CD4-positive, CD25-positive, alpha-beta regulatory T cell (primary cell): ENCODE measurements at regions not wholly inside any gene's neighbourhood (a gene's known extent, or its start where the extent isn't known, plus 50 kb on each side); places are given as distances from the start of the nearest gene placed in this dataset.

Source experiments
- ATAC-seq, 2 donors: fragments of 150-1000 bp; cut with Tn5 transposase; one replicate each; pipeline ENCODE4 v1.10.0; 2021; ENCODE audit warnings: low read depth in 2 of 2, moderate number of reproducible peaks in 2 of 2, moderate library complexity in 1 of 2
- DNase-seq, 3 donors: peaks; one replicate each; pipeline versions ENCODE4 v3.0.0 to v3.0.0-alpha.2; 2012 to 2022; ENCODE audit warnings: mixed read lengths in 1 of 3
- H3K27ac ChIP-seq: one replicate; pipeline ENCODE4 v1.7.0; 2013; ENCODE audit warnings: mild to moderate bottlenecking, low read length; ENCODE audit not compliant: insufficient read depth, poor library complexity, severe bottlenecking
- H3K27me3 ChIP-seq: one replicate; pipeline ENCODE4 v1.7.0; 2013; ENCODE audit warnings: low read length; ENCODE audit not compliant: control insufficient read depth, insufficient read depth
- H3K36me3 ChIP-seq: one replicate; pipeline ENCODE4 v1.7.0; 2013; ENCODE audit warnings: mild to moderate bottlenecking, low read length, moderate library complexity; ENCODE audit not compliant: control insufficient read depth, insufficient read depth
- H3K4me1 ChIP-seq: 2 replicates; pipeline ENCODE4 v1.7.0; 2013; ENCODE audit warnings: mild to moderate bottlenecking, low read length; ENCODE audit not compliant: insufficient read depth, control insufficient read depth, poor library complexity, severe bottlenecking
- H3K4me3 ChIP-seq: one replicate; pipeline ENCODE4 v1.7.0; 2013; ENCODE audit warnings: low read depth, mild to moderate bottlenecking, low read length, moderate library complexity
- H3K9me3 ChIP-seq, 2 experiments: 1 replicate in 1 of 2; 2 replicates in 1 of 2; pipeline ENCODE4 v1.7.0; 2013; ENCODE audit warnings: low read length in 2 of 2, mild to moderate bottlenecking in 1 of 2, moderate library complexity in 1 of 2; ENCODE audit not compliant: control insufficient read depth in 2 of 2
- H3K27ac Mint-ChIP-seq, 3 donors: one replicate each; pipeline ENCODE4 v1.8.0; 2020 to 2022; ENCODE audit warnings: mild to moderate bottlenecking in 3 of 3, mixed read lengths in 3 of 3, moderate library complexity in 2 of 3
- H3K27me3 Mint-ChIP-seq: one replicate; pipeline ENCODE4 v1.8.0; 2022; ENCODE audit warnings: mild to moderate bottlenecking, mixed read lengths
- H3K36me3 Mint-ChIP-seq: one replicate; pipeline ENCODE4 v1.8.0; 2020; ENCODE audit warnings: mixed read lengths
- H3K4me1 Mint-ChIP-seq, 4 donors: one replicate each; pipeline ENCODE4 v1.8.0; 2020 to 2022; ENCODE audit warnings: mixed read lengths in 4 of 4, mild to moderate bottlenecking in 1 of 4
- H3K4me3 Mint-ChIP-seq, 4 donors: one replicate each; pipeline ENCODE4 v1.8.0; 2020 to 2022; ENCODE audit warnings: mild to moderate bottlenecking in 4 of 4, mixed read lengths in 4 of 4, moderate library complexity in 3 of 4
- H3K9me3 Mint-ChIP-seq, 7 donors: one replicate each; pipeline ENCODE4 v1.8.0; 2020 to 2022; ENCODE audit warnings: mixed read lengths in 7 of 7, mild to moderate bottlenecking in 3 of 7, moderate library complexity in 2 of 7

DNA sequence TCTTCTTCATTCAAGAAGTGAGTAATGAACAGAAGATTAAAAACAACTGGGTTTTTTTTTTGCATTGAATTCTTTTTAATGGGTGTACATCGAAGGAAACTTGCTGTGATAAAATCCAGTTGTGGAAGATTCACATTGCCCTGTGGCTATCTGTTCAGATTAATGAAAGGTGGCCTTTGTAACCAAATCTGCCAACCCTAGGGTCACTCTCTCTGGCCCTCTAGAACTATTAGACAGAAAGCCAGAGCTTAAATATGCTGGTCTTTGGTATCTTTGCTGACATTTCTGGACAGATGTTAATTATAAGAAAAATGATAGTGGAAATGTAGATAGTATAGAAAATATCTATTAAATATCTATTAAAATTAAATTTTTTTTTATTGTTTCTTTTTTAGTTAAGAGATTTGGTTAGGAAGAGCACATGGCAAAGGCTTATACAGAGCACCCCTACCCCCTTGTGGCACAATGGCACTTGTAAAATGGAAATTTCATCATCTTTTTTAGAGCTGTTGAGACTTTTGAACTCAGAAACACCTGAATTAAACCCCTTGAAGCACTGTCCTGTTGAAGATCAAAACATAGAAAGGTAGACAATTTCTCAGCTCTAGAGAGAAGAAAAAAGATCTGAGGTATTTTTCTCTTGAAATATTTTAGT lies 572.5 kb downstream of the PKHD1 start:
- H3K9me3 Mint-ChIP-seq, result peaks cover 0 to 10% (median 3%) of the 10 kb centered on the region in 7 donors
- no peak overlapping the region for H3K4me3 Mint-ChIP-seq
- no peak overlapping the region for H3K27ac Mint-ChIP-seq
- DNase-seq (no peak), ATAC-seq (no peak)
- no peaks in the 10 kb centered on the region for H3K9me3 ChIP-seq
- H3K27me3 Mint-ChIP-seq, result no peaks in the 10 kb centered on the region
- no peaks in the 10 kb centered on the region for H3K36me3 ChIP-seq
- H3K27me3 ChIP-seq, result no peaks in the 10 kb centered on the region
- H3K36me3 Mint-ChIP-seq, result no peaks in the 10 kb centered on the region
- no peaks in the 10 kb centered on the region for H3K4me1 Mint-ChIP-seq
- H3K4me3 ChIP-seq, result no peak overlapping the region
- H3K4me1 ChIP-seq, result no peaks in the 10 kb centered on the region
- H3K27ac ChIP-seq, result no peak overlapping the region

DNA sequence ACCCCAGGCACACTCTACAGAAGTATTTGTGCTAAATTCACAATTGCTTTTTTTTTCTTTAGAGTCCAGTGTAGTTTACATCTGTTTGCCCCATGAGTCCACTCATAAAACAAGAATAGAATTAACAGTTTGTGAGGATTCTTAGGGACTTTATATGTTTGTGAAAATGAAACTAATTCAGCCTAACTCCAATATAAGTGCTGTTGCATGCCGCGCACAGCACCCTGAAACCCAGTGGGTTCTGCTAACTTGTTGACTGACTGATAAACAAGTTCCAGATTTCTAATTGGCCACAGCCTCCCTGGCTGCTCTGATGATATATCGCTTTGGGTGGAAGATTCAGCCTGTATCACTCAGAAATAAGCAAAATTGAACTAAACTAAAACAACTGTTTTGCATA lies 561.4 kb downstream of the PKHD1 start:
- H3K9me3 ChIP-seq, result no peaks in the 10 kb centered on the region
- Mint-ChIP-seq H3K27me3 (no peaks in the 10 kb centered on the region), H3K4me1 (no peaks in the 10 kb centered on the region), H3K27ac (no peak overlapping the region), H3K4me3 (no peak overlapping the region), H3K36me3 (no peaks in the 10 kb centered on the region), H3K9me3 (peaks cover 0 to 8% (median 1%) of the 10 kb centered on the region in 7 donors)
- no peaks in the 10 kb centered on the region for H3K27me3 ChIP-seq
- H3K4me1 ChIP-seq, result no peaks in the 10 kb centered on the region
- DNase-seq (no peak), ATAC-seq (no peak)
- no peak overlapping the region for H3K4me3 ChIP-seq
- H3K36me3 ChIP-seq, result no peaks in the 10 kb centered on the region
- H3K27ac ChIP-seq, result no peak overlapping the region

- H3K4me3 ChIP-seq, result no peak overlapping the region
- Mint-ChIP-seq H3K4me1 (no peaks in the 10 kb centered on the region), H3K27me3 (no peaks in the 10 kb centered on the region), H3K9me3 (peaks cover 0 to 8% (median 0%) of the 10 kb centered on the region in 7 donors), H3K36me3 (no peaks in the 10 kb centered on the region), H3K4me3 (no peak overlapping the region), H3K27ac (no peak overlapping the region)
- DNase-seq, result no peak
- no peaks in the 10 kb centered on the region for H3K9me3 ChIP-seq
- H3K27me3 ChIP-seq, result no peaks in the 10 kb centered on the region
- ATAC-seq, result no peak
- no peaks in the 10 kb centered on the region for H3K36me3 ChIP-seq
- no peak overlapping the region for H3K27ac ChIP-seq
- no peaks in the 10 kb centered on the region for H3K4me1 ChIP-seq
Measured at GRCh38 chr6:51526922-51527321, 560.5 kb downstream of the PKHD1 start.

DNA sequence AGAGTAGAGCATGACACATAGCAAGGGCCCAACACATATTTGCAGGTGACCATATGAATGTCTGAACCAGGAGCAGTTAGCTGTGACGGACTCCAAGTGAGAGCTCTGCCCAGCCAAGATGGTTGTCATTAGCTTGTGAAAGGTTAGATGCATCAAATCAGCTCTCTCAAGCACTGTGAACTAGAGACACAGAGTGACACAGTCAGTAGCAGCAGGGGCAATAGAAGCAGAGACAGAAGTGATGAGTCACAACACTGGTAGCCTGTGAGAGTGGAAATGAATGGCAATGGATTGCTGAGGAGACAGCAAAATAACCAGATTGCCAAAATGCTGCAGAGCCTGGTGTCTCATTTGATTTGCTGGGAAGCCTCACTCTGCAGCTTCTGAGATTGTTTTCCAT lies 558.9 kb downstream of the PKHD1 start:
- no peaks in the 10 kb centered on the region for H3K4me1 ChIP-seq
- no peaks in the 10 kb centered on the region for H3K36me3 Mint-ChIP-seq
- no peaks in the 10 kb centered on the region for H3K36me3 ChIP-seq
- H3K27me3 Mint-ChIP-seq, result peaks cover 4% of the 10 kb centered on the region
- H3K9me3 Mint-ChIP-seq, result peaks cover 0 to 8% (median 0%) of the 10 kb centered on the region in 7 donors
- H3K9me3 ChIP-seq, result no peaks in the 10 kb centered on the region
- DNase-seq (no peak), ATAC-seq (no peak)
- H3K27ac Mint-ChIP-seq, result no peak overlapping the region
- H3K4me1 Mint-ChIP-seq, result no peaks in the 10 kb centered on the region
- no peaks in the 10 kb centered on the region for H3K27me3 ChIP-seq
- no peak overlapping the region for H3K4me3 ChIP-seq
- H3K4me3 Mint-ChIP-seq, result no peak overlapping the region
- no peak overlapping the region for H3K27ac ChIP-seq

DNA sequence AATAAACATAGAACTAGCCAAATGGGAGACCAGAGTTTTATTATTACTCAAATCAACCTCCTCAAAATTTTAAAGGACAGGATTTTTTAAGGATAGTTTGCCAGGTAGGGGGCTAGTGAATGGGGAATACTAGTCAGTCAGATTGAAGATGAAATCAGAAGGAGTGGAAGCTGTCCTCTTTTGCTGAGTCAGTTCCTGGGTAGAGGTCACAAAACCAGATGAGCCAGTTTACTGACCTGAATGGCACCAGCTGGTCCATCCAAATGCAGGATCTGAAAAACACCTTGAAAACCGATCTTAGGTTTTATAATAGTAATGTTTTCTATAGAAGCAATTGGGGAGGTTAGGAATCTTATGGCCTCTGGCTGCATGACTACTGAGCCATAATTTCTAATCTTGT lies 558.2 kb downstream of the PKHD1 start:
- H3K4me3 Mint-ChIP-seq, result no peak overlapping the region
- Histone ChIP-seq H3K27ac (no peak overlapping the region), H3K9me3 (no peaks in the 10 kb centered on the region), H3K27me3 (no peaks in the 10 kb centered on the region), H3K4me1 (no peaks in the 10 kb centered on the region), H3K36me3 (no peaks in the 10 kb centered on the region), H3K4me3 (no peak overlapping the region)
- DNase-seq (no peak), ATAC-seq (no peak)
- H3K27ac Mint-ChIP-seq, result no peak overlapping the region
- peaks cover 4% of the 10 kb centered on the region for H3K27me3 Mint-ChIP-seq
- no peaks in the 10 kb centered on the region for H3K36me3 Mint-ChIP-seq
- H3K4me1 Mint-ChIP-seq, result no peaks in the 10 kb centered on the region
- H3K9me3 Mint-ChIP-seq, result peaks cover 0 to 8% (median 0%) of the 10 kb centered on the region in 7 donors

- H3K27ac Mint-ChIP-seq, result no peak overlapping the region
- peaks cover 0 to 8% (median 0%) of the 10 kb centered on the region in 7 donors for H3K9me3 Mint-ChIP-seq
Measured at GRCh38 chr6:51531623-51532022, 555.8 kb downstream of the PKHD1 start.

DNA sequence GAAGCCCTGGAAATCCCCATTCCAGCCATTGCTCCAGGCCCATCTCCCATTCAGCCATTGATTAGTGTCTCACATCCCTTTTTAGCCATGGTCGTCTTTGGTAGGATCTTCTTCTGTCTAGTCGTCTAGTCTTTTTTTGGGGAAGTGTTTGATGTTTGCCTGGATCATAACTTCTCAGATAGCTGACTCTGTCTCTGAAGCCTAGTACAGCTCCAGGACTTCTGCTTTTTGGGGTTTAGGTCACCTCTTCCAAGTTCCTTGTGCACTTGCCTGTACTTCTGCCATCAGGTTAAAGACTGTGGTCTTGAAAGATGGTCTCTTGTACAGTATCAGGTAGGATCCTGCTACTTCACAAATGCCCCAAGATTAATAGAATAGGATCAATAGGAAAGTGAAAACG lies 553.5 kb downstream of the PKHD1 start:
- no peak overlapping the region for H3K27ac ChIP-seq
- no peaks in the 10 kb centered on the region for H3K4me1 ChIP-seq
- no peaks in the 10 kb centered on the region for H3K27me3 ChIP-seq
- no peak overlapping the region for H3K4me3 Mint-ChIP-seq
- H3K4me3 ChIP-seq, result no peak overlapping the region
- H3K9me3 ChIP-seq, result no peaks in the 10 kb centered on the region
- DNase-seq (no peak), ATAC-seq (no peak)
- H3K36me3 ChIP-seq, result no peaks in the 10 kb centered on the region
- H3K4me1 Mint-ChIP-seq, result no peaks in the 10 kb centered on the region
- H3K27me3 Mint-ChIP-seq, result peaks cover 4% of the 10 kb centered on the region
- no peaks in the 10 kb centered on the region for H3K36me3 Mint-ChIP-seq
- H3K27ac Mint-ChIP-seq, result no peak overlapping the region
- H3K9me3 Mint-ChIP-seq, result peaks cover 0 to 4% (median 0%) of the 10 kb centered on the region in 7 donors

More at GRCh38 chr6:51531623-51532022, 555.8 kb downstream of the PKHD1 start:
- no peak for ATAC-seq
- no peak overlapping the region for H3K4me3 Mint-ChIP-seq
- no peaks in the 10 kb centered on the region for H3K4me1 ChIP-seq
- no peaks in the 10 kb centered on the region for H3K27me3 ChIP-seq
- H3K36me3 Mint-ChIP-seq, result no peaks in the 10 kb centered on the region
- H3K27ac ChIP-seq, result no peak overlapping the region
- H3K36me3 ChIP-seq, result no peaks in the 10 kb centered on the region
- no peak overlapping the region for H3K4me3 ChIP-seq
- no peaks in the 10 kb centered on the region for H3K4me1 Mint-ChIP-seq
- no peaks in the 10 kb centered on the region for H3K9me3 ChIP-seq
- no peak for DNase-seq
- H3K27me3 Mint-ChIP-seq, result peaks cover 4% of the 10 kb centered on the region

DNA sequence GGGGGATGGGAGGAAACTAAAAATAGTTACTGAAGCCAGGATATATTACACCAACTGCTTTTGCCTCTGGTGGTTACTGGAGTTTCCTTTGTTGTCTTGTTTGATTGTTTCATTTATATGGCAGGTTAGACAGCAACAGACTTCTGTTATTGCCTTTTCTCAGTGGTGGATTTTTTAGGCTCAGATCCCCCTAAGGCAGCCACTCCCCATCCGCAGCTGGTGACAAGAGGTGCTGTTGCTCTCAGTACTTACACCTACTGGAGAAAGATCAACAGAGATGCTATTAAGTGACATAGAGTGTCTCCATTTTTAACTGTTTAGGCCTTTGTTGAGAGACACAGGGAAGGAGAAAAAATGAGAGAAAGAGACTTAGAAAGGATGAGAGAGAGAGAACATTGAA lies 552.1 kb downstream of the PKHD1 start:
- DNase-seq, result no peak
- H3K27ac Mint-ChIP-seq, result no peak overlapping the region

More for the DNA sequence above, 552.1 kb downstream of the PKHD1 start:
- Mint-ChIP-seq H3K36me3 (no peaks in the 10 kb centered on the region), H3K9me3 (peaks cover 0 to 4% (median 0%) of the 10 kb centered on the region in 7 donors), H3K27me3 (peaks cover 4% of the 10 kb centered on the region), H3K4me1 (no peaks in the 10 kb centered on the region), H3K4me3 (no peak overlapping the region)
- no peak for ATAC-seq
- no peak overlapping the region for H3K27ac ChIP-seq
- no peaks in the 10 kb centered on the region for H3K9me3 ChIP-seq
- no peaks in the 10 kb centered on the region for H3K4me1 ChIP-seq
- H3K4me3 ChIP-seq, result no peak overlapping the region
- H3K27me3 ChIP-seq, result no peaks in the 10 kb centered on the region
- H3K36me3 ChIP-seq, result no peaks in the 10 kb centered on the region
